CD4-positive, alpha-beta T cell treated with Interleukin-1 beta for 1 hour (primary cell): ENCODE measurements at regions not wholly inside any gene's neighbourhood (a gene's known extent, or its start where the extent isn't known, plus 50 kb on each side); places are given as distances from the start of the nearest gene placed in this dataset.

Experiments used
- DNase-seq, 2 donors: peaks; one replicate each; pipeline ENCODE4 v3.0.0-alpha.2; 2020 to 2022

DNA sequence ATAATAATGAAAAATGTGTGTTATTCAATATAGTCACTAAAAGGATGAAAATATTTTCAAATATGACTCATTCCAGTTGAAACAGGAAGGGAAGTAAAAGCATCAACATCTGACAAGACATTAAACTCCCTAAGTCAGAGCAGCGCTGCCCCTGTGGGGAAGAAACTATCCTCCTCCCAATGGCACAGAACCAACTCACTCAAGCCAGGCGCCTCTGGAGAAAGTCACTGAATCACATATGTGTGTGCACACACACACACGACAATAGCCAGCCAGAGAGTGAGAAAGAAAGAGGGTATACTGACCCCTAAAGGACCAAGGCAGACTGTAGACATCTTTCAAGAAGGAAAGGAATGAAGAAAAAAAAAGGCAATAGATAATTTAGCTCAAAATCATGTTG, 126.9 kb downstream of the SETD4 start:
- peak; percentile 3 to 58 for DNase-seq

DNA sequence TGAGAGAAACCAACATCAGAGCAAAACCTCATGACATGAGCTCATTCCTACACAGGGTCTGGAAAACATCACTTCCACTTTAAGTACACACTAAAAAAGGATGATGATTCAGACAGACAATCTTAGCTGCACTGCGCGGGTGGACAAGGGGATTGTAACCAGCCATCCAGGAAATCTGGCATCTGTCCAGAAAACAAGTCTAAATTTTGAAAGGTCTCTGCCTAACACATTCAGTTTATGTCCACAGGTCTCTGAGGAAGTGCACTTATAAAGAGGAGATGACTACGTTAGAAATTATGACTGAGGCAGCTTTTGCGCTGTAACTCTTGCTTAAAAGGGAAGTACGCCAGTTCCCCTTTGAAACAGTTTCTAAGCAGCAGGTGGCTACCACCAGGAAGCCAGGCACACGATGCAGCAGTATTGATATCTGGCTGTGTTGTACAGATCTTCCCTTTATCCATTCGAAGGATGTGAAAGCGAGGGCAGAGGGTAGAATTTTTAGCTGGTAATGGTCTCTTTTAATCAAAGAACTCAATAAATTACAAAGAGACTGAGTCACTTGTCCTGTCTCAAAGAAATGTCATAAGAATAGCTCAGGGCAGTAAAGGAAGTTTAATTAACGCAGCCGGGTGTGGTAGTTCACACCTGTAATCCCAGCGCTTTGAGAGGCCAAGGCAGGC, 128.0 kb downstream of the SETD4 start:
- DNase-seq: peak; percentile 17 to 67

DNA sequence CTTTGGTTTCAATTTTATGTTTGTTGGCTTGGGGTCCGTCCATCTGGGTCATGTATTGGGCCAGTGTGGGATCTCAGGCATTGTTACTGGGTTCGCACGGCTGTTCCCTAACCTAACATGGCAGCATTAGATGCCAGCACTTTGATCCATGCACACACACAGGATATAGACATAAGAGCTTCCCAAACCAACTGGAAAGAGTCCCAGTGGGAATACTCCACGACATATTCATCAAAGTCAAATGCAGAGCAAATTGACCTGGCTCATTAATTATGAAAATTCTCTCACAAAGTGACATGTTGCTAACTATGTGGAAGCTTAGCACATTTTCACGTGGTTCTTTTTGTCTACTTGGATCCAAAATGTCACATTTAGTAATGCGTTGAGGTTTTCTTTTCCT, 130.4 kb downstream of the SETD4 start:
- no peak for DNase-seq

DNA sequence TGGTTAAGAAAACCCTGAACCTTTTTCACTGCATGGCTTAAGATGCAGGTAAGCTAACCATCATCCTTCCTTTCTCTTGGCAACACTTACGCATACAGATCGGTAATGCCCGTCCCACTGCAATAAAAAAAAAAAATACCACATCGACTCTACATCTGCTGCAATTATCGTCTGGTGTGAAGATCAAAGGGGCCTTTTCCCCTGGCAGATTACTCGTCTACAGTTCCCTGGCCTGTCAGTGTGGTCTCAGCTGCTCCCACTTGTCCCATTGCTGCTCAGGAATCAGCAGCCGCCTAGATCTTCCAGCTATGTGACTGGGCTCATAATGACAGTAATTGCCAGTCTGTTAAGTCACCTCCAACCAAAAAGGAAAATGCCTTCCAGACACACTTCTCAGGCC, 133.1 kb downstream of the SETD4 start:
- DNase-seq: no peak

DNA sequence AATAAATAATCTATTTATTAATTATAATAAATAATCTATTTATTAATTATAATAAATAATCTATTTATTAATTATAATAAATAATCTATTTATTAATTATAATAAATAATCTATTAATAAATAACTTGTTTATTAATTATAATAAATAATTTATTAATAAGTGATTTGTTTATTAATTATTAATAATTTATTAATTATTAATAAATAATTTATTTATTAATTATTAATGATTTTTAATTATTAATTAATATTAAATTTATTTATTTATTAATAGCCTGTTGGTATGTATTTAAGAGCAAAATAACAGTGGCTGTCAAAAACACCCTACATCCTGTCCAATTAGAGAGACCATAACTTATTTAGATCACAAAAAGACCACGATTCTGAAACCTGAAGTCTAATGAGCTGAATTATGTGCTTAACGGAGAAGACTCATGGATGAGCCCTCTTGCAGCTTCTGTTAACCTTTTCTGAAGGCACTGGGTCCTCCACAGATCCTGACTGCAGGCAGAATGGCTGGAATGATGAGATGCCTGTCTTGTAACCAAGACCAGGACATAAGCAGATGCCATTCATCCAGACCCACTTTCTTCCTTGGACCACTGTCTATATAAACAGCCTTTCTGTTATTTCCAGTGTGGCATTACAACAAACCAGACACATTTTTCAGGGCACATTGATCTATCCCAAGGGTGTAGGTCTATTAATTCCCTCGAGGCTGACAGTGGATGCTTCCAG, 134.2 kb downstream of the SETD4 start:
- no peak for DNase-seq

DNA sequence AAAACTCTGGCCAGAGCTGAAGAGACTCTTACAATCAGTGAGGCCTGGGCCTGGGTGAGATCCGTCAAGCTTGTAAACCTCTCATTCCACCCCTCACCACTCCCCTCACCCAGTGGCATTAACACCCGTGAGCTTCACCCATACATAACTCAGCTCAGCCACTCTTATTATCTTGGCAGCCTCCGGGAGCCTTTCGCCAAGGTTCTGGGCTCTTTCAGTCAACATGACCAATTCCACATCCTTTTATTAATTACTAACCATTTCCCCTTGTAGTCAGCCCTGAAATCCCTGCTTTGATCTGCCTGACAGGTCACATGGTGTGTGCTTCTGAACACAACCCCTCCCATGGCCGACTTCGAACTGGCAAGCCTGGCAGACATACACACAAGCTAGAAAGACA, 134.8 kb downstream of the SETD4 start:
- no peak for DNase-seq

DNA sequence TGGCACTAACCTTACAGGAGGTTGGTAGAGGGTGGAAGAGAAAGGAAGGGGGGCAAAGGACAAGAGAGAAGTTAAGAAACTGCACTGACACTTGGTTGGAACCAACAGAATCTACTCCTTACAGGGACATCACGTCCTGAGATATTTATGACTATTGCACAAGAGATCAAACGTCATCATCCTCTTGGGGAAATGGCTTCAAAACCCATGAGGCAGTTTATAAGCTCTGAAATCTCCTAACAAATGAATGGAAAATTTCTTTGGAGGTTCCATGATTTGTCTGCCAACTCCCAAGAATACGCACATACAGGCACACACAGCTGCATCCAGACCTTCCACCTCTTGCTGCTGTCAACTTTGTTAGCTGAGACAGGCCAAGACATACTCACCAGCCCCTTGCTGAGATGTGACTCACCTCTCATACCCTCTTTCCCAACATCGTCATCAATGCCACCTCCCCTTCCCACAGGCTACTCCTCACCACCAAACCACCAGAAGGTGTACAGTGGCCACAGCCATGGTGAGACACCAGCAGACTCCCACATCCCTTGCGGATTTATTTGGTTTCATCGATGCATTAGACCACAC, 135.5 kb downstream of the SETD4 start:
- peak in 1 of 2 donors; percentile 18 for DNase-seq

DNA sequence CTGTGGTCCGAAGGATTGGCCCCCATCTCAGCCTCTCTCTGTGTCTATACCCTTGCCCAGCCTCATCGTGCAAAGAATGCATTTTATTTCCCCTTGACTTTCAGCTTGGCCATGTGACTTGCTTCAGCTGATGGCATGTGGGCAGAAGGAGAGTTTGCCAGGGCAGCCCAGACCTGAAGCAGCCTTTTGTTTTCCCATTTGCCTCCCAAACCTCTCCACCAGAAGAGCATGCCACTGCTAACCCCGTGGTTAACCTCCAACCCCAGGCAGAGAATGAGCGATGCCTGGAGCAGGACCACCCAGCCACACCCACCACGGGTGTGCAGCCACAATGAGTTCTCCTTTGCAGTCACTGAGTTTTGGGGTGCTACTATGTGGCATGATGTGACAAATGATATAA, 136.4 kb downstream of the SETD4 start:
- DNase-seq: no peak

DNA sequence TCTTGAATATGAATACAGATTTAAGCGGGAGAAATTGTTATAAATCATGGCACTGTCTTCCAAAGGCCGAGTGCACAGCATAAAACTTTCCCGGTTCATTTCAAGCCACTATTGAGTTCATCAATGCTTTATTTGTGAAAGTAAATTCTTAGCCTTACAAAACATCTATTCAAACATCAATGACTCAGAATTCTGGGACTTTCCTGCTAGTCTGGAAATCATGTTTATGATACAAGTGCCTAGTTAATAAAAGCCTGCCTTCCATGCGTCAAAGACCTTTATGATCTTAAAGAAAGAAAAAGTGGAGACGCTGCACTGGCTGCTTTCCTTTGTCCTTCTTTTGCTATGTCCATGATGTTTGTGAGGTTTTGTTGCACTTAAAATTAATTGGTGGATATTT, 137.7 kb downstream of the SETD4 start:
- no peak for DNase-seq

DNA sequence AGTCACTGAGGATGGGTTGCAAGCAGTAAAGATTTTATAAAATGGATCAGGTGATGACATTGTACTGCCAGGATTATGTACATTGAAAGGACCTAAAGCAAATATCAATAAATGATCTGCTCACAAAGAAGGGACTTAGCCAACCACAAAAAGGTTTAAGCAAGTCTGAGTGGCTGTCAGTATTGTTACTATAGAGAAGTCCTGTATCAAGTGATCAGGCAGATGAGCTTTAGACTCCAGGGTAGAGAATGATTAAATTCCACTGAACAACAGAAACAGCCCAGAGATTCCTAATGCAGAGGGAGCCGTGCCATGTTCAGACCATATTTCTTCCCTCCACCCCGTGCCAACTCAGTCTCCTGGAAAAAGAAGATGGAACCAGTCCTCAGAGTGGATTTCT, 138.9 kb downstream of the SETD4 start:
- DNase-seq: no peak

DNA sequence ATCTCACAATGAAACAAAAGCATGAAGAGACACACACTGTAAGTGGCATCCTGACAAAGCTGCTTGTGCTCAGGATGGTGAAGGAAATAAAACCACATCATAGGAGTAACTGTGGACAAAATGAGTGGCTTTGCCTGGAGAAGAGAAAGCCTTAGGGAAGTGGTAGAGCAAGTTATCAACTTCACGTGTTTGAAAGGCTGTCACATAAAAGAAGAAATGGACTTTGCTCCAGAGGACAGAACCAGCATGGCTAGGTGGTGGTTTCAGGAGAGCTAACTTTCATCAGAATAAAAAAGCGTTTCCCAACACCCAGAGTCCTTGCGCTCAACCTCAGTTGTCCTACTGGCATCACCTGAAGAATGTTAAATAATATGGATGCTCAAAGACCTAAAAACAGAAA, 139.9 kb downstream of the SETD4 start:
- DNase-seq: no peak

DNA sequence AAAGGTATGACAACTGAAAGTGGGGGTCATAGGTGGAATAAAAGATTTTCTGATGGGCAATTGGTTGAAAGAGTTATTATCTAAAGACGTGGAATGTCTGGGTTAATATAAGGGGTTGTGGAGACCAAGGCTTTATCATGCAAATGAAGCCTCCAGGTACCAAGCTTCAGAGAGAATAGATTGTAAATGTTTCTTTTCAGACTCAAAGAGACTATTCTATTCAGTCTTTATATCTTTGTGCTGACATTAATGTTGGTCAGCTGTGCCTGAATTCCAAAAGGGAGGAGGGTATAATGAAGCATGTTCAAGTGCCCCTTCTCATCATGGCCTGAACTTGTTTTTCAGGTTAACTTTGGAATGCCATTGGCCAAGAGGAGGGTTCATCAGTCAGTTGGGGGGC, 145.3 kb downstream of the SETD4 start:
- DNase-seq: no peak

DNA sequence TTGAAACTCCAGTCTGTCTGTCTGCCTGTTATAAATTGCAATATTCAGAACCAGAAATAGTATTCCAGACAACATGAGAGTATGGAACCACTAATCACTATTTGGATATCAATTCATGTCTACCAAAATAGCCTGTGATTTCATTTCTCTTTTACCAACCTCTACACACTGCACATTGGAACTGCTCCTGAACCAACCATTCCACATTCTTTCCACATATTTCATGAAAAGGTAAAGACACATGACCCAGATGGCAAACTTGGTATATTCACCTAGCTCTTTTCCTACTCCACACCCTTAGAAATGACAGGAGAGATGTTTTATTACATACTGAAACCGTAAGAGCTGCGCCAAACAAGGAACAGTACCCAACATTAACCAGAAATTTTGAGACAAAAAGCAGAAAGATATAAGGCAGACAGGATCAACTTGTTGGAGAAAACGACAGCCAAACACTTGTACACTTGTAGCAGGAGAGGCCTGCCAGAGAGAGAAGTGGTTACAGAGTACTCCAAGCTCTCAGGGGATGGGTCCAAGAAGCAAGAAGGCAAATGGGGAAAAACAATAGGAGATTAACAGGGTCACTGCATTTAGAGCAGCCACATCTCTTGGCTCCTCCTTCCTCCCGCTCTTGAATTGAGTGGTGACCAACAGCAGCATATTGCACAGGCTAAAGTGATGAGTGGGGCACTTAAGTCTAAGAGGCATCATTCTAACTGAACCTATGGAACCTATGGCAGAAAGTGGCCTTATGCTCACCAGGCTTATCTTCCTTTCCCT, 148.7 kb downstream of the SETD4 start:
- DNase-seq: no peak

DNA sequence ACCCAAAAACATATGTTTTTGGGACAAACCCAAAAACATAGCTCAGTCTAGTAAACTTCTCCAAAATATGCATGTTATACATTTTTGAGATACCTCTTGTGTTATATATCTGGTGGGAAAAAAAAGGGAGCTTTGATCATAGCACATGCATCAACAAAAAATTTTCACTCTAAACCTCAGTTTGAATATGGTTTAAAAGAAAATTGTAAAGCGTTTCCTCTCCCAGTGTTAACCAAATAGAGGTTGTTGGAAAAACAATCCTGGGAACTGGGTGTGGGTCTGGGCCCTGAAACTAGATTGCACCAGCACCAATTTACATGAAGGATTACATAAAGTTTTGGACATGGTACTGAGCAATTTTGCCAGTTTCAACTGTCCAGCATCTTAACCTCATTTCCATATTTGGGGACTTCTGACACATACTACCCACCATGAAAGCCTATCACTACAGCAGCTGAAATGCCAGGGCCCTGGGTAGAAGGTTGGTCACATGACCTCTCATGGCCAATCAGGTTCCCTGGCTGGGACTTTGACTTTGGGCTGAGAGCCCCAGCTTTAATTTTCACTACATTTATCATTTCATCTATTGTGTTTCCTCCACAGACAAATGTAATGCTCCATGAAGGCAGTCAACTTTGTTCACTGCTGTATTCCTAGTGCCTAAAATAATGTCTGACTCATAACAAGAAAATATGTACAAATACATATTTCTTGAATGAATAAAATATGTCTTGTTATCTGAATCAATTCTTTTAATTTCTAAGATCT, 150.7 kb downstream of the SETD4 start:
- no peak for DNase-seq

DNA sequence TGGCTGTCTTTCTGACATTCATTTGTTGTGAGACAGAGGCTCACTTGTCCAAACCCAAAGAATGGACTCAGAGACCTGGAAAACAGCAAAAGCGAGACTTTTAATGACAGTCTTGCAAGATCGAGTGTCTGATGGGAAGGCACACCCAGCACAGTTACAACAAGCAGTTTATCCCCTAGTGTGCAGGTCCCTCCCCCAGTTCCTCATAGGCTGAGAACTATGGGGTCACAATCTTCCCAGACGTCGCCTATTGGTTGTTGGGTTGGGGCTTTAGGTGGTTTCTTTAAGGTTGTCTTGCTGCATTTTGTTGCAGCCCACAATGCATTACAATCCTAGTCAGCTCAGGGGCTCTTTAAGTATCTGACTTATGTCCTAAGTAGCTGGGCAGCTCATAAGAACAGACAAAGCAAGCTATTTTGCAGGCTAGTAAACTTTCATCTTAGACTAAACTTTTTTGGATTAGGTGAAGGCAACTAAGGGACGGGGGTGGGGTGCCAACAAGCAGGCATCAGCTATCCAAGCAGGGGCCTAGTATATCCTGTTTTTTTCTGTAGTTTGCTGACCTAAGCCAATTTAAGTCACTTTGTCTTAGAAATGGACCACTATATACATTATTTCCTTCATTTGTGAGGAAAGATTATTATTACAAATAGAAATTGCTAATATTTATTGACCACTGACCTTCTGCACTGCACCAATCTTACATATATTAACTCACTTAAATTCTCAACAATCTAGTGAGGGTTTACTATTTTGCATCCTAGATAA, 151.8 kb downstream of the SETD4 start:
- no peak for DNase-seq

DNA sequence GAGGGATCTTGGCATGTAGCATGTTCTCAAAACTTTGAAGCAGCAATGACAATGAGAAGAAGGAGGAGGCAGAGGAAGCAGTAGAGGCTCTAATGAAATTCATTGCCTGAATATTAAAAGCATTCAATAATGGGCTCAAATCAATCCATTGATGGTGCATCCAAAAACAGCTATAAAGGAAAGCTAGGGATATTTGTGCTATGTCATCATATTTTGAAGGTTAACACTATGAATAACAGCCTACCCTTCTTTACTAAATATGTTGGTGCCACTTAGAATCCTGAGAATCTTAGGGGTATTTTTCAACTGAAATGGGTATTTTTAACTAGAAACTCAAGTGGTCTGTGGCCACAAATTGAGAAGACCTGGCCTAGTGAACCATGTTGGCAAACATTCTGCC, 153.7 kb downstream of the SETD4 start:
- no peak for DNase-seq

DNA sequence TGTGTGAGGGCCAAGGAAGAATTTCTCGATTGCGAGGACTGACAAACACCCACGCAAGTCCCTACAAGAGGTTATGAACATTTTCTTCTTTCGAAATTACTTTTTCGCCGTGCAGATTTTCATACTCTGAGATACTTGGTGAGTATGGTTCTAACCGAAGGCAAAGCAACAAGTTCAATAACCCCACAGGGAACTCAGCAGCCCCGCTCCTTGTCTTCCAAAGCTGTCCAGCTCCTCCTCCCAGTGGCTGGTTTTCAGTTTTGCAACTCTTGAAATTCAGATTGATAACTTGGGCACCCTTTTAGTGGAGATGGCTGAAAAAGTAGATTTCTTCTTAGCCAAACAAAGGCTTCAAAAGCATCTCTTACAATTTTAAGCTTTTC, 154.4 kb downstream of the SETD4 start:
- no peak for DNase-seq

DNA sequence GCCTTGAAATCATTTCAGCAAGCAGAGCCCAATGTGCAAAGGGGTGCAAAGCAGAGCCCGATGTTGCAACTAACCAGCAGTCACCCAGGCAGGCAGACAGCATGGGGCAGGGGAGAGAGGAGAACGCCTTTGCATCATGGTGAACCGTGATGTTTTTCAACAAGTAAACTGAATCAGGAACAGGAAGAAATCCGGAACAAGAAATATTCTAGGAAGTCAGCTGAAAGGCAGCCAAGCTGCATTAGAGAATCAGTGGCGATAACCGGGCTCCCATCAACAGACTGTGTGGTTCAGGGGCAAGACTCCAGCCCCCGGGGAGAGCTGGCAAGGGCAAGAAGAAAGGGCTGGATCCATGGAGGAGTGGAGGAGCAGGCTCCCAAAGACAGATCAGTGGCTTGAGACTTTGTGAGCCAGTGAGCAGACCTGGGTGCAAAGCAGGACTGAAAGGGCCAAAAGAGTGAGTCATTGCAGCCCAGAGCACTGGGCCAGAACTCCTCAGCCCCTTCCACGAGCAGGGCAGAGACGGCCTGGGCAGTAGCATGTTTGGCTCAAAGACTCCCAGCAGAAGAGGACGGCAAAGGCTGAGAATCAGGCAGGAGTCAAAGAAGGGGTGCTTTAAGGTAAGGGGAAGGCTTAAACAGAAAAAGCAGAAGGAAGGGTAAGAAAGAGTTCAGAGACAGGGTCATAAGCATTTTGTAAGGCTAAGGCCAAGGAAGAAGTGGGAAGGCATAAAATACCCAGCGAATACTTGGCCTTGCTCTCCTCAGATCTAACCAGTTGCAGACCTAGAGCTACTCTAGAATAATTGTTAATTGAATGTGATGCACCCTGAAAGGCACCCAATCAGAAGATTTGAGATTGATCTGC, 155.0 kb downstream of the SETD4 start:
- DNase-seq: no peak

DNA sequence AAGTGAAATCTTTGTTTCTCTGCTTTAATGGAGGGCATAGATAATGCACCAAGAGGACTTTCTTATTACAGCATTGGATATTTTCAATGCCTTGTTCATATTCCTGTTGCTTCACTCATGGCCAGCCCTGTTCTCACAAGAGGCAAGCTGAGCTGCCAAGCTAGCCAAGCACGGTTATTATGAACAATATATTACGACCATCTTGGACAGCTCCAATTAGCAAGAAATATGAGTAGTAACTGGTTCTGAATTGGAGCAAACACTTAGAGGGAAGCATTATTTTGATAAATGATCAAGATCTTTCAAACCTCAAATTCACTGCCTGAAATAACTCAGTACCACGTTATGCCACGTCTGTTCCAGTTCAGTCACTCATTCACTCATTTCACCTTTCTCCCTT, 159.8 kb downstream of the SETD4 start:
- no peak for DNase-seq

DNA sequence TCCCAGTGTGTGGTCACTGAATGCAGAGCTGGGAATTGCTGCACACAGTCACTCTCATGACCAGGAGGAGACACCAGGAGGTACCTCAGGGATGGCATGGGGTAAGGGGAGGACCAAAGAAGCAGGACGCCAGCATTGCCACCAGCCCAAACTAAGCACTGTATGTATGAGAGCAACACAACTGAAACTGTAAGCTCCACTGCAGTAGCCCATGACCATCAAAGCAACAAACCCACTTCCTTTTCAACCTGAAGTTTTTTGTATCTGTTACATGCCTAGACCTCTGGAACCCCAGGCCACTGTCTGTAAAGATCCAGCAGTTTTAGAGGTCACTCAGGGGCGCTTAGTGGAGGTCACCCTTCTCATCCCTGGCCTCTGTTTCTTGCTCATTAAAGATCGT, 164.3 kb downstream of the SETD4 start:
- DNase-seq: no peak

DNA sequence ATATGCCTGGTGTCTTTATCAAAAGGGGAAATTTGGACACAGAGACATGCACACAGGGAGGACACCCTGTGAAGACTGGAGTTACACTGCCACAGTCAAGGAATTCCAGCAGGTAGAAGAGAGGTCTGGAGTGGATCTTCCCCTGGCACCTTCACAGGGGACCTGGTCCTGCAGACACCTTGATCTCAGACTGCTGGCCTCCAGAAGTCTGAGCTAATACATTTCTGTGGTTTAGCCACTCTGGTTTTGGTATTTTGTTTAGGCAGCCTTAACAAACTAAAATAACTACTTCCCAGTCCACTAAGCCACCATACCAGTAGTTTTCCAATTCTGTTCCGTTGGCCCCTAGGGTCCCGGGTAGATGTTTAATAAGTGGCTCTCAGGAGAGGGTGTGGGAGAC, 164.7 kb downstream of the SETD4 start:
- no peak for DNase-seq
